Common myeloid progenitor, CD34-positive (primary cell): ENCODE measurements at regions not wholly inside any gene's neighbourhood (a gene's known extent, or its start where the extent isn't known, plus 50 kb on each side); places are given as distances from the start of the nearest gene placed in this dataset.

ENCODE experiments used
- CTCF ChIA-PET: fragments of 350-600 bp; sonication (Branson Sonifier 250); formaldehyde crosslinking; loops from one replicate; lab custom pipeline; 2021; ENCODE audit warnings: antibody characterized with exemption; lab: Charles Lee
- POLR2A ChIA-PET: fragments of 350-600 bp; sonication (Branson Sonifier 250); formaldehyde crosslinking; loops from one replicate; lab custom pipeline; 2021; ENCODE audit warnings: antibody characterized with exemption; lab: Charles Lee
- DNase-seq, 3 donors: peaks; one replicate each; pipeline versions ENCODE4 v3.0.0 to v3.0.0-alpha.2; 2013
- H3K27ac ChIP-seq, 2 experiments: 1 replicate in 1 of 2; 2 replicates in 1 of 2; pipeline ENCODE4 v1.7.0; 2013; ENCODE audit warnings: inconsistent platforms in 2 of 2, low read length in 2 of 2, mild to moderate bottlenecking in 2 of 2, low read depth in 1 of 2, moderate library complexity in 1 of 2; ENCODE audit not compliant: severe bottlenecking in 2 of 2, insufficient read depth in 1 of 2, poor library complexity in 1 of 2
- H3K27me3 ChIP-seq, 5 experiments: replicated peaks in 2 of 5; 1 replicate in 3 of 5; 2 replicates in 2 of 5; pipeline versions ENCODE4 v1.6.1 to v1.7.0; 2013; ENCODE audit warnings: low read length in 4 of 5, mild to moderate bottlenecking in 2 of 5, moderate library complexity in 2 of 5, inconsistent platforms in 1 of 5; ENCODE audit not compliant: insufficient read depth in 5 of 5, control insufficient read depth in 4 of 5
- H3K36me3 ChIP-seq, 4 experiments: 1 replicate in 2 of 4; 2 replicates in 2 of 4; pipeline versions ENCODE4 v1.6.1 to v1.7.0; 2013; ENCODE audit warnings: low read length in 3 of 4, control low read depth in 1 of 4, mild to moderate bottlenecking in 1 of 4; ENCODE audit not compliant: control insufficient read depth in 4 of 4, insufficient read depth in 4 of 4
- H3K4me1 ChIP-seq, 4 experiments: 1 replicate in 3 of 4; 2 replicates in 1 of 4; pipeline versions ENCODE4 v1.6.1 to v1.7.1; 2013; ENCODE audit warnings: low read length in 3 of 4, mild to moderate bottlenecking in 3 of 4, control low read depth in 1 of 4, inconsistent platforms in 1 of 4, moderate library complexity in 1 of 4; ENCODE audit not compliant: control insufficient read depth in 4 of 4, insufficient read depth in 4 of 4; ENCODE audit errors: control extremely low read depth in 1 of 4
- H3K4me3 ChIP-seq, 7 experiments: 1 replicate in 4 of 7; 2 replicates in 3 of 7; pipeline versions ENCODE4 v1.5.1 to v1.7.0; 2013; ENCODE audit warnings: mild to moderate bottlenecking in 7 of 7, low read length in 6 of 7, moderate library complexity in 6 of 7, inconsistent platforms in 2 of 7, low read depth in 2 of 7, control low read depth in 1 of 7; ENCODE audit not compliant: insufficient read depth in 4 of 7, control insufficient read depth in 1 of 7; ENCODE audit errors: extremely low read depth in 1 of 7
- H3K9me3 ChIP-seq, 5 experiments: 1 replicate in 4 of 5; 2 replicates in 1 of 5; pipeline versions ENCODE4 v1.6.1 to v1.7.1; 2013; ENCODE audit warnings: low read length in 4 of 5, mild to moderate bottlenecking in 2 of 5, inconsistent platforms in 1 of 5, low read depth in 1 of 5, moderate library complexity in 1 of 5; ENCODE audit not compliant: control insufficient read depth in 4 of 5, insufficient read depth in 2 of 5; ENCODE audit errors: control extremely low read depth in 1 of 5
- WGBS: methylation state at CpG from one replicate; pipeline ENCODE4 v1.1.5; 2013; ENCODE audit not compliant: insufficient coverage; 5-methylcytosine and 5-hydroxymethylcytosine counted together

GRCh38 chr14:97916669-97917568 lies 1119.7 kb downstream of the VRK1 start:
- ChIA-PET CTCF (interaction anchor here (0.5 kb wide), 1 partner anchor 666 kb away, joined by 3 read pairs; no protein-coding TSS in a partner anchor), POLR2A (no interaction called here)
- 100% methylated on average over 3 of the region's 5 CpGs for WGBS

GRCh38 chr14:97920201-97920600 lies 1123.0 kb downstream of the VRK1 start:
- Histone ChIP-seq H3K4me3 (no peak overlapping the region), H3K9me3 (peaks cover 0 to 3% (median 0%) of the 10 kb centered on the region in 5 experiments), H3K27ac (no peak overlapping the region), H3K36me3 (no peaks in the 10 kb centered on the region), H3K4me1 (no peaks in the 10 kb centered on the region), H3K27me3 (no peaks in the 10 kb centered on the region)
- ChIA-PET POLR2A (interaction anchor here (0.6 kb wide), 1 partner anchor 1499 kb away, joined by 4 read pairs; no protein-coding TSS in a partner anchor), CTCF (interaction anchor here (0.7 kb wide), 1 partner anchor 11 kb away, joined by 3 read pairs; no protein-coding TSS in a partner anchor)
- no peak for DNase-seq
- 100% methylated on average over 5 of the region's 5 CpGs for WGBS

More at GRCh38 chr14:97916669-97917568, 1119.7 kb downstream of the VRK1 start:
- H3K27me3 ChIP-seq = peaks cover 0 to 6% (median 0%) of the 10 kb centered on the region in 5 experiments
- no peak for DNase-seq
- H3K36me3 ChIP-seq = no peaks in the 10 kb centered on the region
- H3K9me3 ChIP-seq = peaks cover 0 to 3% (median 0%) of the 10 kb centered on the region in 5 experiments
- peaks cover 0 to 2% (median 0%) of the 10 kb centered on the region in 4 experiments for H3K4me1 ChIP-seq
- no peak overlapping the region for H3K27ac ChIP-seq
- H3K4me3 ChIP-seq = no peak overlapping the region

GRCh38 chr14:97921296-97921695 lies 1124.1 kb downstream of the VRK1 start:
- H3K36me3 ChIP-seq = no peaks in the 10 kb centered on the region
- 71% methylated on average over 2 of the region's 5 CpGs for WGBS
- H3K27me3 ChIP-seq = no peaks in the 10 kb centered on the region
- POLR2A ChIA-PET = no interaction called here
- H3K4me1 ChIP-seq = no peaks in the 10 kb centered on the region
- H3K27ac ChIP-seq = no peak overlapping the region
- DNase-seq = peak in 1 of 3 donors; percentile 1
- no peak overlapping the region for H3K4me3 ChIP-seq
- peaks cover 0 to 3% (median 0%) of the 10 kb centered on the region in 5 experiments for H3K9me3 ChIP-seq
- CTCF ChIA-PET = no interaction called here

GRCh38 chr14:97924922-97925613 lies 1127.9 kb downstream of the VRK1 start:
- CTCF ChIA-PET = no interaction called here
- WGBS = 95% methylated on average over 10 of the region's 11 CpGs

GRCh38 chr14:97930166-97930565 lies 1133.0 kb downstream of the VRK1 start:
- POLR2A ChIA-PET = no interaction called here
- CTCF ChIA-PET = interaction anchor here (0.9 kb wide), 1 partner anchor 14 kb away, joined by 3 read pairs; no protein-coding TSS in a partner anchor
- 94% methylated on average over 3 of the region's 8 CpGs for WGBS

More at GRCh38 chr14:97924922-97925613, 1127.9 kb downstream of the VRK1 start:
- Histone ChIP-seq H3K27me3 (no peaks in the 10 kb centered on the region), H3K4me1 (no peaks in the 10 kb centered on the region), H3K4me3 (no peak overlapping the region), H3K27ac (no peak overlapping the region), H3K9me3 (no peaks in the 10 kb centered on the region), H3K36me3 (no peaks in the 10 kb centered on the region)
- POLR2A ChIA-PET = no interaction called here
- no peak for DNase-seq

GRCh38 chr14:97931273-97931672 lies 1134.1 kb downstream of the VRK1 start:
- ChIA-PET POLR2A (no interaction called here), CTCF (no interaction called here)
- Histone ChIP-seq H3K27ac (no peak overlapping the region), H3K9me3 (no peaks in the 10 kb centered on the region), H3K36me3 (no peaks in the 10 kb centered on the region), H3K4me3 (no peak overlapping the region), H3K27me3 (no peaks in the 10 kb centered on the region), H3K4me1 (no peaks in the 10 kb centered on the region)
- DNase-seq = no peak
- WGBS = 93% methylated on average over 4 of the region's 4 CpGs

More at GRCh38 chr14:97930166-97930565, 1133.0 kb downstream of the VRK1 start:
- Histone ChIP-seq H3K36me3 (no peaks in the 10 kb centered on the region), H3K27me3 (no peaks in the 10 kb centered on the region), H3K27ac (no peak overlapping the region), H3K9me3 (no peaks in the 10 kb centered on the region), H3K4me3 (no peak overlapping the region), H3K4me1 (no peaks in the 10 kb centered on the region)
- DNase-seq = no peak
